CD4-positive, CD25-positive, alpha-beta regulatory T cell (primary cell): ENCODE measurements at regions not wholly inside any gene's neighbourhood (a gene's known extent, or its start where the extent isn't known, plus 50 kb on each side); places are given as distances from the start of the nearest gene placed in this dataset.

Experiments
- ATAC-seq, 2 donors: fragments of 150-1000 bp; cut with Tn5 transposase; one replicate each; pipeline ENCODE4 v1.10.0; 2021; ENCODE audit warnings: low read depth in 2 of 2, moderate number of reproducible peaks in 2 of 2, moderate library complexity in 1 of 2
- DNase-seq, 3 donors: peaks; one replicate each; pipeline versions ENCODE4 v3.0.0 to v3.0.0-alpha.2; 2012 to 2022; ENCODE audit warnings: mixed read lengths in 1 of 3
- H3K27ac ChIP-seq: one replicate; pipeline ENCODE4 v1.7.0; 2013; ENCODE audit warnings: mild to moderate bottlenecking, low read length; ENCODE audit not compliant: insufficient read depth, poor library complexity, severe bottlenecking
- H3K27me3 ChIP-seq: one replicate; pipeline ENCODE4 v1.7.0; 2013; ENCODE audit warnings: low read length; ENCODE audit not compliant: control insufficient read depth, insufficient read depth
- H3K36me3 ChIP-seq: one replicate; pipeline ENCODE4 v1.7.0; 2013; ENCODE audit warnings: mild to moderate bottlenecking, low read length, moderate library complexity; ENCODE audit not compliant: control insufficient read depth, insufficient read depth
- H3K4me1 ChIP-seq: 2 replicates; pipeline ENCODE4 v1.7.0; 2013; ENCODE audit warnings: mild to moderate bottlenecking, low read length; ENCODE audit not compliant: insufficient read depth, control insufficient read depth, poor library complexity, severe bottlenecking
- H3K4me3 ChIP-seq: one replicate; pipeline ENCODE4 v1.7.0; 2013; ENCODE audit warnings: low read depth, mild to moderate bottlenecking, low read length, moderate library complexity
- H3K9me3 ChIP-seq, 2 experiments: 1 replicate in 1 of 2; 2 replicates in 1 of 2; pipeline ENCODE4 v1.7.0; 2013; ENCODE audit warnings: low read length in 2 of 2, mild to moderate bottlenecking in 1 of 2, moderate library complexity in 1 of 2; ENCODE audit not compliant: control insufficient read depth in 2 of 2
- H3K27ac Mint-ChIP-seq, 3 donors: one replicate each; pipeline ENCODE4 v1.8.0; 2020 to 2022; ENCODE audit warnings: mild to moderate bottlenecking in 3 of 3, mixed read lengths in 3 of 3, moderate library complexity in 2 of 3
- H3K27me3 Mint-ChIP-seq: one replicate; pipeline ENCODE4 v1.8.0; 2022; ENCODE audit warnings: mild to moderate bottlenecking, mixed read lengths
- H3K36me3 Mint-ChIP-seq: one replicate; pipeline ENCODE4 v1.8.0; 2020; ENCODE audit warnings: mixed read lengths
- H3K4me1 Mint-ChIP-seq, 4 donors: one replicate each; pipeline ENCODE4 v1.8.0; 2020 to 2022; ENCODE audit warnings: mixed read lengths in 4 of 4, mild to moderate bottlenecking in 1 of 4
- H3K4me3 Mint-ChIP-seq, 4 donors: one replicate each; pipeline ENCODE4 v1.8.0; 2020 to 2022; ENCODE audit warnings: mild to moderate bottlenecking in 4 of 4, mixed read lengths in 4 of 4, moderate library complexity in 3 of 4
- H3K9me3 Mint-ChIP-seq, 7 donors: one replicate each; pipeline ENCODE4 v1.8.0; 2020 to 2022; ENCODE audit warnings: mixed read lengths in 7 of 7, mild to moderate bottlenecking in 3 of 7, moderate library complexity in 2 of 7

- no peak overlapping the region for H3K27ac Mint-ChIP-seq
- DNase-seq (no peak), ATAC-seq (no peak)
- Histone ChIP-seq H3K27ac (no peak overlapping the region), H3K4me3 (no peak overlapping the region), H3K9me3 (no peaks in the 10 kb centered on the region), H3K4me1 (no peaks in the 10 kb centered on the region), H3K36me3 (no peaks in the 10 kb centered on the region), H3K27me3 (no peaks in the 10 kb centered on the region)
- H3K27me3 Mint-ChIP-seq, result no peaks in the 10 kb centered on the region
- H3K9me3 Mint-ChIP-seq, result no peaks in the 10 kb centered on the region
- no peak overlapping the region for H3K4me3 Mint-ChIP-seq
- no peaks in the 10 kb centered on the region for H3K4me1 Mint-ChIP-seq
- H3K36me3 Mint-ChIP-seq, result no peaks in the 10 kb centered on the region
Observed at GRCh38 chr10:131433568-131433967, 122.0 kb upstream of the TCERG1L start.

DNA sequence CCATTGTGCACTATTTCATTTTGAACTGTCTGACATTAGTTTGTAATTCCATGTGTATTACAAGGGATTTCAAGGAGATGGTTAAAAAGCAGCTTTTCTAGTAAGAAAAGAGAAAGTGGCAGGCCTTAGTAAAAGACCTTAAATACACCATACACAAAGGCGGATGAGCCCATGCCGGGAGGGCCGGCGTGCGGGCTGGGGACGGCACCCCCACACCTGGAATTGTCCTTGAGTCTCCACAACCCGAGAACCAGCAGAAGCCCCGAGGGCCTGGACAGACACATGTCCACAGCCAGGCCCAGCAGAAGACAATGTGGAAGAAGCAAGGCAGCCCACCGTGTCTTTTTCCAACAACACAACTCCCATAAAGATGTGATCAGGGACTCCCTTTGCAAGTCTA lies 123.7 kb upstream of the TCERG1L start:
- Mint-ChIP-seq H3K4me1 (no peaks in the 10 kb centered on the region), H3K27me3 (no peaks in the 10 kb centered on the region), H3K9me3 (peaks cover 0 to 3% (median 0%) of the 10 kb centered on the region in 7 donors), H3K27ac (no peak overlapping the region), H3K4me3 (no peak overlapping the region), H3K36me3 (no peaks in the 10 kb centered on the region)
- DNase-seq (no peak), ATAC-seq (no peak)
- H3K27me3 ChIP-seq, result no peaks in the 10 kb centered on the region
- no peaks in the 10 kb centered on the region for H3K9me3 ChIP-seq
- no peak overlapping the region for H3K27ac ChIP-seq
- no peaks in the 10 kb centered on the region for H3K36me3 ChIP-seq
- H3K4me3 ChIP-seq, result no peak overlapping the region
- H3K4me1 ChIP-seq, result no peaks in the 10 kb centered on the region

GRCh38 chr10:131435760-131436457 lies 124.4 kb upstream of the TCERG1L start:
- Mint-ChIP-seq H3K4me3 (peak overlapping the region in 1 of 4 donors; percentile 10), H3K27me3 (no peaks in the 10 kb centered on the region), H3K27ac (no peak overlapping the region), H3K36me3 (no peaks in the 10 kb centered on the region), H3K9me3 (peaks cover 0 to 3% (median 0%) of the 10 kb centered on the region in 7 donors), H3K4me1 (no peaks in the 10 kb centered on the region)
- H3K4me3 ChIP-seq, result no peak overlapping the region
- DNase-seq, result no peak
- H3K9me3 ChIP-seq, result no peaks in the 10 kb centered on the region
- H3K27me3 ChIP-seq, result no peaks in the 10 kb centered on the region
- no peak for ATAC-seq
- H3K36me3 ChIP-seq, result no peaks in the 10 kb centered on the region
- no peak overlapping the region for H3K27ac ChIP-seq
- no peaks in the 10 kb centered on the region for H3K4me1 ChIP-seq

DNA sequence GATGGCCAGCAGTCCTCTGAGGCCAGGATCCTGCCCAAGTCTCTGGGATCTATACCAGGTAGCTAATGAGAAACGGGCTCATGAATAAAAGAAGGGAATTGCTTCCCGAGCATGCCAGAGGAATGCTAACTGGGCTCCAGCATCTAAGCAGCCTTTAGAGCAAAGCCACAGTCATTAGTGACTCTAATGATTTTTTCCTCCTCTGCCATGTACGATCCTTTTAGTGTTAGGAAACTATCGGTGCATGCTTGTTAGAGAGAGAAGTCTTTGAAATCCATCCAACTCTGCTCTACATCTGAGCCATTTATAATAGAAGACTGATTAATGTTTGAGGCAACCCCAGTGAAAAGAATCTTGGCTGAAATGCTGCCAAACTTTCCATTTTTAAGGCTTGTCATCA lies 124.9 kb upstream of the TCERG1L start:
- H3K27me3 Mint-ChIP-seq, result no peaks in the 10 kb centered on the region
- Histone ChIP-seq H3K27me3 (no peaks in the 10 kb centered on the region), H3K9me3 (no peaks in the 10 kb centered on the region), H3K4me3 (no peak overlapping the region), H3K4me1 (no peaks in the 10 kb centered on the region), H3K27ac (no peak overlapping the region), H3K36me3 (no peaks in the 10 kb centered on the region)
- no peak overlapping the region for H3K27ac Mint-ChIP-seq
- H3K36me3 Mint-ChIP-seq, result no peaks in the 10 kb centered on the region
- H3K4me3 Mint-ChIP-seq, result peak overlapping the region in 1 of 4 donors; percentile 10
- H3K9me3 Mint-ChIP-seq, result peaks cover 0 to 3% (median 0%) of the 10 kb centered on the region in 7 donors
- DNase-seq (no peak), ATAC-seq (no peak)
- H3K4me1 Mint-ChIP-seq, result no peaks in the 10 kb centered on the region

- H3K36me3 ChIP-seq, result no peaks in the 10 kb centered on the region
- Mint-ChIP-seq H3K4me3 (no peak overlapping the region), H3K36me3 (no peaks in the 10 kb centered on the region)
Observed at GRCh38 chr10:131437556-131438475, 126.3 kb upstream of the TCERG1L start.

GRCh38 chr10:131438665-131439064 lies 127.1 kb upstream of the TCERG1L start:
- no peaks in the 10 kb centered on the region for H3K27me3 ChIP-seq
- DNase-seq (no peak), ATAC-seq (no peak)
- H3K4me1 ChIP-seq, result no peaks in the 10 kb centered on the region
- no peak overlapping the region for H3K4me3 ChIP-seq
- Mint-ChIP-seq H3K4me1 (no peaks in the 10 kb centered on the region), H3K36me3 (no peaks in the 10 kb centered on the region), H3K27ac (no peak overlapping the region), H3K9me3 (peaks cover 0 to 3% (median 0%) of the 10 kb centered on the region in 7 donors), H3K27me3 (no peaks in the 10 kb centered on the region), H3K4me3 (no peak overlapping the region)
- H3K9me3 ChIP-seq, result no peaks in the 10 kb centered on the region
- no peak overlapping the region for H3K27ac ChIP-seq
- no peaks in the 10 kb centered on the region for H3K36me3 ChIP-seq

More at GRCh38 chr10:131437556-131438475, 126.3 kb upstream of the TCERG1L start:
- Mint-ChIP-seq H3K4me1 (no peaks in the 10 kb centered on the region), H3K27ac (no peak overlapping the region), H3K27me3 (no peaks in the 10 kb centered on the region), H3K9me3 (peaks cover 0 to 3% (median 0%) of the 10 kb centered on the region in 7 donors)
- H3K9me3 ChIP-seq, result no peaks in the 10 kb centered on the region
- no peak overlapping the region for H3K27ac ChIP-seq
- ATAC-seq, result no peak
- no peaks in the 10 kb centered on the region for H3K27me3 ChIP-seq
- H3K4me1 ChIP-seq, result no peaks in the 10 kb centered on the region
- no peak for DNase-seq
- H3K4me3 ChIP-seq, result no peak overlapping the region

- Histone ChIP-seq H3K4me3 (no peak overlapping the region), H3K27ac (no peak overlapping the region), H3K4me1 (no peaks in the 10 kb centered on the region), H3K9me3 (no peaks in the 10 kb centered on the region), H3K27me3 (no peaks in the 10 kb centered on the region), H3K36me3 (no peaks in the 10 kb centered on the region)
- no peak for ATAC-seq
- peaks cover 0 to 3% (median 0%) of the 10 kb centered on the region in 7 donors for H3K9me3 Mint-ChIP-seq
- no peak overlapping the region for H3K27ac Mint-ChIP-seq
- no peak overlapping the region for H3K4me3 Mint-ChIP-seq
- DNase-seq, result no peak
- no peaks in the 10 kb centered on the region for H3K4me1 Mint-ChIP-seq
- no peaks in the 10 kb centered on the region for H3K36me3 Mint-ChIP-seq
- no peaks in the 10 kb centered on the region for H3K27me3 Mint-ChIP-seq
Observed at GRCh38 chr10:131439705-131440104, 128.2 kb upstream of the TCERG1L start.
